GM18861 (cell line): ENCODE measurements at regions not wholly inside any gene's neighbourhood (a gene's known extent, or its start where the extent isn't known, plus 50 kb on each side); places are given as distances from the start of the nearest gene placed in this dataset.

Source experiments
- ATAC-seq: cut with Tn5 transposase; IDR thresholded peaks from one replicate; pipeline ENCODE4 v1.9.1; 2021; ENCODE audit not compliant: unreplicated experiment

- ATAC-seq = no peak
Observed at GRCh38 chr12:115011703-115012102, 327.7 kb upstream of the TBX3 start.

- no peak for ATAC-seq
Observed at GRCh38 chr12:115010324-115010995, 326.5 kb upstream of the TBX3 start.

- ATAC-seq = no peak
Observed at GRCh38 chr12:115008929-115009328, 325.0 kb upstream of the TBX3 start.

GRCh38 chr12:115004470-115005146 is 320.6 kb upstream of the TBX3 start:
- no peak for ATAC-seq

- no peak for ATAC-seq
Observed at GRCh38 chr12:115002434-115002833, 318.5 kb upstream of the TBX3 start.

- no peak for ATAC-seq
Observed at GRCh38 chr12:115001571-115002180, 317.7 kb upstream of the TBX3 start.

GRCh38 chr12:115000038-115000437 is 316.1 kb upstream of the TBX3 start:
- ATAC-seq = no peak

- no peak for ATAC-seq
Observed at GRCh38 chr12:114998750-114999128, 314.8 kb upstream of the TBX3 start.

- ATAC-seq = no peak
Observed at GRCh38 chr12:114998118-114998749, 314.3 kb upstream of the TBX3 start.

GRCh38 chr12:114996382-114996781 is 312.4 kb upstream of the TBX3 start:
- no peak for ATAC-seq

GRCh38 chr12:114995891-114996290 is 311.9 kb upstream of the TBX3 start:
- no peak for ATAC-seq

GRCh38 chr12:114993165-114993564 is 309.2 kb upstream of the TBX3 start:
- ATAC-seq = no peak

- ATAC-seq = no peak
Observed at GRCh38 chr12:114992443-114992842, 308.5 kb upstream of the TBX3 start.

GRCh38 chr12:114990381-114990780 is 306.4 kb upstream of the TBX3 start:
- ATAC-seq = no peak

GRCh38 chr12:114986849-114987248 is 302.9 kb upstream of the TBX3 start:
- ATAC-seq = no peak

GRCh38 chr12:114986178-114986714 is 302.3 kb upstream of the TBX3 start:
- ATAC-seq = no peak

GRCh38 chr12:114984634-114985061 is 300.7 kb upstream of the TBX3 start:
- no peak for ATAC-seq

GRCh38 chr12:114982760-114983159 is 298.8 kb upstream of the TBX3 start:
- no peak for ATAC-seq

GRCh38 chr12:114981036-114981435 is 297.1 kb upstream of the TBX3 start:
- ATAC-seq = no peak

- ATAC-seq = no peak
Observed at GRCh38 chr12:114976959-114977358, 293.0 kb upstream of the TBX3 start.

GRCh38 chr12:114976372-114976771 is 292.4 kb upstream of the TBX3 start:
- ATAC-seq = no peak
